Naive thymus-derived CD4-positive, alpha-beta T cell (primary cell): ENCODE measurements at regions not wholly inside any gene's neighbourhood (a gene's known extent, or its start where the extent isn't known, plus 50 kb on each side); places are given as distances from the start of the nearest gene placed in this dataset.
"Not testable (repeated sequence)": the region's sequence is repeated elsewhere in the genome, so short reads cannot be mapped to it uniquely, and the experiment has no call there.

Experiments used
- ATAC-seq: fragments of 150-1000 bp; cut with Tn5 transposase; 2 replicates; pipeline ENCODE4 v1.10.0; 2021; ENCODE audit warnings: mild to moderate bottlenecking, moderate library complexity
- CTCF ChIA-PET: fragments of 350-600 bp; sonication (Branson Sonifier 250); formaldehyde crosslinking; loops from one replicate; lab custom pipeline; 2021; ENCODE audit warnings: antibody characterized with exemption; lab: Charles Lee
- POLR2A ChIA-PET: fragments of 350-600 bp; sonication (Branson Sonifier 250); formaldehyde crosslinking; loops from one replicate; lab custom pipeline; 2021; ENCODE audit warnings: antibody characterized with exemption, inconsistent platforms; lab: Charles Lee
- DNase-seq, 9 donors: peaks; one replicate each; pipeline versions ENCODE4 v3.0.0 to v3.0.0-alpha.2; 2020 to 2022; ENCODE audit warnings: mixed read lengths in 1 of 9
- H3K27ac ChIP-seq: one replicate; pipeline ENCODE4 v1.7.0; 2013; ENCODE audit warnings: mild to moderate bottlenecking, low read depth, low read length, moderate library complexity
- H3K27me3 ChIP-seq, 2 donors: one replicate each; pipeline ENCODE4 v1.7.0; 2013; ENCODE audit warnings: low read length in 2 of 2, mild to moderate bottlenecking in 2 of 2, moderate library complexity in 2 of 2; ENCODE audit not compliant: control insufficient read depth in 2 of 2, insufficient read depth in 2 of 2
- H3K36me3 ChIP-seq, 3 experiments: 1 replicate in 2 of 3; 2 replicates in 1 of 3; pipeline ENCODE4 v1.7.0; 2013; ENCODE audit warnings: low read length in 3 of 3, mild to moderate bottlenecking in 3 of 3, moderate library complexity in 1 of 3; ENCODE audit not compliant: insufficient read depth in 3 of 3, control insufficient read depth in 2 of 3
- H3K4me1 ChIP-seq, 2 donors: one replicate each; pipeline ENCODE4 v1.7.0; 2013; ENCODE audit warnings: low read length in 2 of 2, mild to moderate bottlenecking in 2 of 2, moderate library complexity in 1 of 2; ENCODE audit not compliant: control insufficient read depth in 2 of 2, insufficient read depth in 2 of 2
- H3K4me3 ChIP-seq: 2 replicates; pipeline ENCODE4 v1.7.0; 2013; ENCODE audit warnings: mild to moderate bottlenecking, low read length
- H3K9me3 ChIP-seq, 3 experiments: 1 replicate in 2 of 3; 2 replicates in 1 of 3; pipeline ENCODE4 v1.7.0; 2013; ENCODE audit warnings: low read length in 3 of 3; ENCODE audit not compliant: control insufficient read depth in 2 of 3
- H3K27ac Mint-ChIP-seq, 9 donors: one replicate each; pipeline ENCODE4 v1.8.0; 2020 to 2022; ENCODE audit warnings: mixed read lengths in 9 of 9, mild to moderate bottlenecking in 8 of 9, moderate library complexity in 5 of 9, inconsistent platforms in 2 of 9
- H3K27me3 Mint-ChIP-seq, 5 donors: one replicate each; pipeline ENCODE4 v1.8.0; 2021 to 2022; ENCODE audit warnings: mixed read lengths in 5 of 5, mild to moderate bottlenecking in 1 of 5
- H3K36me3 Mint-ChIP-seq, 5 donors: one replicate each; pipeline ENCODE4 v1.8.0; 2020 to 2022; ENCODE audit warnings: mixed read lengths in 5 of 5, mild to moderate bottlenecking in 3 of 5, inconsistent platforms in 1 of 5
- H3K4me1 Mint-ChIP-seq, 7 donors: one replicate each; pipeline ENCODE4 v1.8.0; 2020 to 2022; ENCODE audit warnings: mixed read lengths in 7 of 7, mild to moderate bottlenecking in 3 of 7, inconsistent platforms in 1 of 7
- H3K4me3 Mint-ChIP-seq, 10 donors: one replicate each; pipeline ENCODE4 v1.8.0; 2020 to 2022; ENCODE audit warnings: mild to moderate bottlenecking in 10 of 10, mixed read lengths in 10 of 10, moderate library complexity in 6 of 10, inconsistent platforms in 2 of 10
- H3K9me3 Mint-ChIP-seq, 11 donors: one replicate each; pipeline ENCODE4 v1.8.0; 2020 to 2022; ENCODE audit warnings: mixed read lengths in 11 of 11, mild to moderate bottlenecking in 4 of 11, inconsistent platforms in 1 of 11, moderate library complexity in 1 of 11
- intact Hi-C, 2 donors: fragments of 100-400 bp; cut with micrococcal nuclease; formaldehyde crosslinking; loops; one replicate each; pipeline ENCODE4 v1.15.1; 2023

DNA sequence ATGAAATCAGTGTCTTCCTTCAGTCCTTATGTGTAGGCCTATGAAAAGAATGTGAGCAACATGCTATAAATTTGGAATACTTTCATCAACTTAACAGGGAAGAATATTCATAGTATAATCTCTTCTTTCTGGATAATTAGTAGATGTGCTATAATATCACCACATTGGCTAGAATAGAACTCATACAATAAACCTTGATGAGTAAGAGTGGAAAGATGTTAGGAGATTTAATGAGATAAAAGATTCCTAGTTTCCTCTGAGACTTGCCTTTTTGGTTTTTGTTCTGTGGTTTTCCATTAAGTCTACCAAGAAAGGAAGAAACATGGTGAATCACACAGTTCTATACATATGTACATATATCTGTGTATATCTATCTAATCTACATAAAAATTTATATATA is 301.8 kb upstream of the PRR16 start:
- peaks cover 0 to 9% (median 0%) of the 10 kb centered on the region in 11 donors for H3K9me3 Mint-ChIP-seq
- Histone ChIP-seq H3K27ac (no peak overlapping the region), H3K4me3 (no peak overlapping the region), H3K36me3 (no peaks in the 10 kb centered on the region), H3K4me1 (no peaks in the 10 kb centered on the region), H3K27me3 (no peaks in the 10 kb centered on the region), H3K9me3 (no peaks in the 10 kb centered on the region)
- H3K4me1 Mint-ChIP-seq: no peaks in the 10 kb centered on the region
- no peak for DNase-seq
- H3K36me3 Mint-ChIP-seq: no peaks in the 10 kb centered on the region
- no peak overlapping the region for H3K27ac Mint-ChIP-seq
- H3K27me3 Mint-ChIP-seq: no peaks in the 10 kb centered on the region
- no peak overlapping the region for H3K4me3 Mint-ChIP-seq
- ChIA-PET CTCF (no interaction called here), POLR2A (no interaction called here)
- ATAC-seq: no peak
- intact Hi-C loops: no loop called here

DNA sequence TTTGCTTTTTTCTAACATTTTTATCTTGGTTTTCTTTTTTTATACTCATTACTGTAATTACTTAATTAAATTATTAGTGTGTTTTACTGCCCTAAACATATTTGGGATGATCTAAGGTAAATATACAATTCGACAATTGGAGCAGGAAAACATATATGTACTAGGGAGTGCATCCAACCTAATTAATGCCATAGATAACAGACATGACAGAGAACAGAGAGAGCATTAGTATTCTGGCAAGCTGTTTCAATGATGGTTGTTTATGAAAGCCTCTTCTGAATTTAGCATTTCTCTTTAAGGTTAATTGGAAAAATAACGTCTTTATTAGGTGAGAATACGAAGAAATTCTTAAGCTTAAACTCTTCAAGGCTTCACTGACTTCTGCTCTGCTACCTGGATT is 300.1 kb upstream of the PRR16 start:
- intact Hi-C loops: no loop called here
- CTCF ChIA-PET: interaction anchor here (0.5 kb wide), 1 partner anchor 36 kb away, joined by 3 read pairs; no protein-coding TSS in a partner anchor

DNA sequence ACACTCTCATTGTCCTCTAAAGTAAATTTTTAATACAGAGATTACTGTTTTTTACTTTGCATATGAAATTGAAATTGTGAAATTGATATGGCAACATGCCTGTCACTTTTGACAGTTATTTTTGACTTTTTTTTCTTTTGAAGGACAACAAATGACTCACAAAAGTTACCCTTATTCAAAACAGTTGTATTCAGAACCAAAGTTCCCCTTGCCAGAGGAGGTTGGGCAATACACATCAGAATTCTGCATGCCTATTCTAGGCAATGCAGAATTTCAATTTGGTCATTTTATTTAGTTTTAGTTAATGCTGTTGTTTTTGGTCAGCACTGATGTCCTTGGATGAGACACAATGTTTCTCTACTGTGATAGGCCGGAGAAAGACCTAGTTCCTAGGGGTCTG is 299.1 kb upstream of the PRR16 start:
- DNase-seq (no peak), ATAC-seq (no peak)
- Mint-ChIP-seq H3K27me3 (no peaks in the 10 kb centered on the region), H3K4me3 (no peak overlapping the region), H3K4me1 (no peaks in the 10 kb centered on the region), H3K27ac (no peak overlapping the region), H3K36me3 (no peaks in the 10 kb centered on the region), H3K9me3 (peaks cover 0 to 13% (median 0%) of the 10 kb centered on the region in 11 donors)
- Histone ChIP-seq H3K4me1 (no peaks in the 10 kb centered on the region), H3K36me3 (no peaks in the 10 kb centered on the region), H3K27ac (no peak overlapping the region), H3K9me3 (no peaks in the 10 kb centered on the region), H3K4me3 (no peak overlapping the region), H3K27me3 (no peaks in the 10 kb centered on the region)
- CTCF ChIA-PET: no interaction called here
- POLR2A ChIA-PET: no interaction called here
- intact Hi-C loops: no loop called here

More for the DNA sequence above, 300.1 kb upstream of the PRR16 start:
- H3K27ac ChIP-seq: no peak overlapping the region
- no peaks in the 10 kb centered on the region for H3K36me3 Mint-ChIP-seq
- no peak overlapping the region for H3K27ac Mint-ChIP-seq
- POLR2A ChIA-PET: no interaction called here
- no peak overlapping the region for H3K4me3 ChIP-seq
- DNase-seq (no peak), ATAC-seq (no peak)
- no peaks in the 10 kb centered on the region for H3K36me3 ChIP-seq
- H3K9me3 ChIP-seq: no peaks in the 10 kb centered on the region
- H3K4me1 Mint-ChIP-seq: no peaks in the 10 kb centered on the region
- no peaks in the 10 kb centered on the region for H3K4me1 ChIP-seq
- H3K4me3 Mint-ChIP-seq: no peak overlapping the region
- H3K27me3 Mint-ChIP-seq: no peaks in the 10 kb centered on the region
- H3K27me3 ChIP-seq: no peaks in the 10 kb centered on the region
- peaks cover 0 to 13% (median 0%) of the 10 kb centered on the region in 11 donors for H3K9me3 Mint-ChIP-seq

DNA sequence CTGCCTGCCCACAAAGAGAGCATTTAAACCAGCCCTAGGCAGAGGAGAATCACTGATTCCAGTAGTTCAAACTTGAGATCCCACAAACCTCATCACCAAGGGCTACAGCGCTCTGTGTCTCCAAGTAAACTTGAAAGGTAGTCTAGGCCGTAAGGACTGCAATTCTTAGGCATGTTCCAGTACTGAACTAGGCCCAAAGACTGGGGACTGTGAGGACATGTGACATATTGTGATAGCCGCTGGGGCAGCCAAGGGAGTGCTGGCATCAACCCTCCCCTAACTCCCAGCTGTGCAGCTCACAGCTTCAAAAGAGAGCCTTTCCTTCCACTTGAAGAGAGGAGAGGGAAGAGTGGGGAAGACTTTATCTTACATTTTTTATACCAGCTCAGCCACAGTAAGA is 291.0 kb upstream of the PRR16 start:
- intact Hi-C loops: no loop called here
- H3K4me3 ChIP-seq: no peak overlapping the region
- Mint-ChIP-seq H3K9me3 (peaks cover 0 to 16% (median 0%) of the 10 kb centered on the region in 11 donors), H3K4me3 (no peak overlapping the region), H3K27ac (no peak overlapping the region), H3K36me3 (no peaks in the 10 kb centered on the region), H3K27me3 (no peaks in the 10 kb centered on the region), H3K4me1 (no peaks in the 10 kb centered on the region)
- ChIA-PET POLR2A (interaction anchor here (0.6 kb wide), 1 partner anchor 1798 kb away, joined by 4 read pairs; no protein-coding TSS in a partner anchor), CTCF (no interaction called here)
- no peaks in the 10 kb centered on the region for H3K27me3 ChIP-seq
- H3K4me1 ChIP-seq: no peaks in the 10 kb centered on the region
- H3K9me3 ChIP-seq: no peaks in the 10 kb centered on the region
- H3K36me3 ChIP-seq: no peaks in the 10 kb centered on the region
- no peak for ATAC-seq
- DNase-seq: no peak
- H3K27ac ChIP-seq: no peak overlapping the region

DNA sequence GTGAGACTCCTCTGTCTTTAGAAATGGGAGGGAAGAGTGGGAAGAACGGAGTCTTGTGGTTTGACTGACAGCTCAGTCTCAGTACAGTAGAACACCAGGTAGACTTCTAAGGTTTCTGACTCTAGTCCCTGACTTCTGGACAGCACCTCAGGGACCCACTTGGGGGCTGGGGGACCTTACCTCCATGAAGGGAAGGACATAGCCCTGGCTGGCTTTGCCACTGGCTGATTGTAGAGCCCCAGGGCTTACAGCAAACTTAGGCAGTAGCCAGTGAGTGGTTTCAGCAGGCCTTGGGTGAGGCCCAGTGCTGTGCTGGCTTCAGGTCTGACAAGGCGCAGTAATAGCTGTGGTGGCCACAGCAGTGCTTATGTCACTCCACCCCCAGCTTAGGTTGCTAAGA is 290.0 kb upstream of the PRR16 start:
- no peaks in the 10 kb centered on the region for H3K36me3 Mint-ChIP-seq
- CTCF ChIA-PET: no interaction called here
- ATAC-seq: no peak
- DNase-seq: no peak
- no peaks in the 10 kb centered on the region for H3K4me1 Mint-ChIP-seq
- POLR2A ChIA-PET: no interaction called here
- no peak overlapping the region for H3K4me3 ChIP-seq
- no peak overlapping the region for H3K27ac Mint-ChIP-seq
- H3K9me3 ChIP-seq: no peaks in the 10 kb centered on the region
- intact Hi-C loops: no loop called here
- H3K27ac ChIP-seq: no peak overlapping the region
- no peaks in the 10 kb centered on the region for H3K27me3 Mint-ChIP-seq
- peaks cover 0 to 12% (median 0%) of the 10 kb centered on the region in 11 donors for H3K9me3 Mint-ChIP-seq
- no peaks in the 10 kb centered on the region for H3K27me3 ChIP-seq
- H3K4me3 Mint-ChIP-seq: no peak overlapping the region
- no peaks in the 10 kb centered on the region for H3K36me3 ChIP-seq
- H3K4me1 ChIP-seq: no peaks in the 10 kb centered on the region

DNA sequence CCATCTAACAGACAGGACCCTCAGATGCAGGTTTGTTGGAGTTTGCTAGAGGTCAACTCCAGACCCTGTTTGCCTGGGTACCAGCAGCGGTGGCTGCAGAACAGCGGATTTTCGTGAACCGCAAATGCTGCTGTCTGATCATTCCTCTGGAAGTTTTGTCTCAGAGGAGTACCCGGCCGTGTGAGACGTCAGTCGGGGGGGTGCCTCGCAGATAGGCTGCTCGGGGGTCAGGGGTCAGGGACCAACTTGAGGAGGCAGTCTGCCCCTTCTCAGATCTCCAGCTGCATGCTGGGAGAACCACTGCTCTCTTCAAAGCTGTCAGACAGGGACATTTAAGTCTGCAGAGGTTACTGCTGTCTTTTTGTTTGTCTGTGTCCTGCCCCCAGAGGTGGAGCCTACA is 282.9 kb upstream of the PRR16 start:
- H3K27me3 Mint-ChIP-seq, ATAC-seq, H3K9me3 Mint-ChIP-seq, H3K27ac Mint-ChIP-seq, H3K4me1 Mint-ChIP-seq, H3K36me3 Mint-ChIP-seq, H3K4me3 Mint-ChIP-seq, DNase-seq, POLR2A ChIA-PET, H3K36me3 ChIP-seq, intact Hi-C loops, H3K4me1 ChIP-seq, H3K27ac ChIP-seq, CTCF ChIA-PET, H3K9me3 ChIP-seq, H3K4me3 ChIP-seq, H3K27me3 ChIP-seq: not testable (repeated sequence)

DNA sequence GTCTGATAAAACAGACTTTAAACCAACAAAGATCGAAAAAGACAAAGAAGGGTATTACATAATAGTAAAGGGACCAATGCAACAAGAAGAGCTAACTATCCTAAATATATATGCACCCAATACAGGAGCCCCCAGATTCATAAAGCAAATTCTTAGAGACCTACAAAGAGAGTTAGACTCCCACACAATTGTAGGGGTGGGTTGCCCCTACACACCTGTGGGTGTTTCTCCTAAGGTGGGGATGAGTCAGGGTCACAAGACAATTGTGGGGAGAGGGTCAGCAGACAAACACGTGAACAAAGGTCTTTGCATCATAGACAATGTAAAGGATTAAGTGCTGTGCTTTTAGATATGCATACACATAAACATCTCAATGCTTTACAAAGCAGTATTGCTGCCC is 269.4 kb upstream of the PRR16 start:
- intact Hi-C loops, H3K4me1 Mint-ChIP-seq, H3K36me3 ChIP-seq, ATAC-seq, H3K27ac Mint-ChIP-seq, H3K4me1 ChIP-seq, POLR2A ChIA-PET, DNase-seq, H3K27ac ChIP-seq, H3K27me3 Mint-ChIP-seq, H3K36me3 Mint-ChIP-seq, H3K4me3 Mint-ChIP-seq, CTCF ChIA-PET, H3K9me3 ChIP-seq, H3K4me3 ChIP-seq, H3K27me3 ChIP-seq: not testable (repeated sequence)
- peaks cover 0 to 13% (median 0%) of the 10 kb centered on the region in 11 donors for H3K9me3 Mint-ChIP-seq
